ENCODE measurements at regions not wholly inside any gene's neighbourhood (a gene's known extent, or its start where the extent isn't known, plus 50 kb on each side); places are given as distances from the start of the nearest gene placed in this dataset.

GRCh38 chr18:45119876-45120275 is 439.2 kb downstream of the SETBP1 start:
- no peak overlapping the region for H3K4me3 ChIP-seq (ENCODE audit: low read depth, low read length)
- DNase-seq (ENCODE audit: low read depth), result no peak

GRCh38 chr18:45121146-45121545 is 440.5 kb downstream of the SETBP1 start:
- no peak overlapping the region for H3K4me3 ChIP-seq (ENCODE audit: low read depth, low read length)
- DNase-seq (ENCODE audit: low read depth), result no peak

GRCh38 chr18:45122506-45122905 is 441.8 kb downstream of the SETBP1 start:
- no peak overlapping the region for H3K4me3 ChIP-seq (ENCODE audit: low read depth, low read length)
- no peak for DNase-seq (ENCODE audit: low read depth)

- H3K4me3 ChIP-seq (ENCODE audit: low read depth, low read length), result no peak overlapping the region
- no peak for DNase-seq (ENCODE audit: low read depth)
Measured at GRCh38 chr18:45127405-45127804, 446.7 kb downstream of the SETBP1 start.

GRCh38 chr18:45133276-45133675 is 452.6 kb downstream of the SETBP1 start:
- H3K4me3 ChIP-seq (ENCODE audit: low read depth, low read length), result no peak overlapping the region
- DNase-seq (ENCODE audit: low read depth), result no peak

- DNase-seq (ENCODE audit: low read depth), result no peak
- no peak overlapping the region for H3K4me3 ChIP-seq (ENCODE audit: low read depth, low read length)
Measured at GRCh38 chr18:45136381-45137086, 455.8 kb downstream of the SETBP1 start.

- no peak overlapping the region for H3K4me3 ChIP-seq (ENCODE audit: low read depth, low read length)
- DNase-seq (ENCODE audit: low read depth), result no peak
Measured at GRCh38 chr18:45137087-45137419, 456.4 kb downstream of the SETBP1 start.

- no peak overlapping the region for H3K4me3 ChIP-seq (ENCODE audit: low read depth, low read length)
- no peak for DNase-seq (ENCODE audit: low read depth)
Measured at GRCh38 chr18:45139478-45139877, 458.8 kb downstream of the SETBP1 start.

- no peak overlapping the region for H3K4me3 ChIP-seq (ENCODE audit: low read depth, low read length)
- no peak for DNase-seq (ENCODE audit: low read depth)
Measured at GRCh38 chr18:45142868-45143267, 462.2 kb downstream of the SETBP1 start.

- DNase-seq (ENCODE audit: low read depth), result no peak
Measured at GRCh38 chr18:45149712-45150111, 465.6 kb upstream of the SLC14A2 start.

GRCh38 chr18:45151645-45152044 is 463.6 kb upstream of the SLC14A2 start:
- no peak for DNase-seq (ENCODE audit: low read depth)

More at GRCh38 chr18:45149712-45150111, 465.6 kb upstream of the SLC14A2 start:
- no peak overlapping the region for H3K4me3 ChIP-seq (ENCODE audit: low read depth, low read length)

GRCh38 chr18:45155526-45155925 is 459.8 kb upstream of the SLC14A2 start:
- DNase-seq (ENCODE audit: low read depth), result no peak
- no peak overlapping the region for H3K4me3 ChIP-seq (ENCODE audit: low read depth, low read length)

More at GRCh38 chr18:45151645-45152044, 463.6 kb upstream of the SLC14A2 start:
- no peak overlapping the region for H3K4me3 ChIP-seq (ENCODE audit: low read depth, low read length)

- no peak overlapping the region for H3K4me3 ChIP-seq (ENCODE audit: low read depth, low read length)
- DNase-seq (ENCODE audit: low read depth), result peak; percentile 27
Measured at GRCh38 chr18:45156946-45157345, 458.3 kb upstream of the SLC14A2 start.

- H3K4me3 ChIP-seq (ENCODE audit: low read depth, low read length), result no peak overlapping the region
- DNase-seq (ENCODE audit: low read depth), result no peak
Measured at GRCh38 chr18:45157576-45157975, 457.7 kb upstream of the SLC14A2 start.

- no peak overlapping the region for H3K4me3 ChIP-seq (ENCODE audit: low read depth, low read length)
- DNase-seq (ENCODE audit: low read depth), result no peak
Measured at GRCh38 chr18:45161850-45162249, 453.4 kb upstream of the SLC14A2 start.

- no peak for DNase-seq (ENCODE audit: low read depth)
- no peak overlapping the region for H3K4me3 ChIP-seq (ENCODE audit: low read depth, low read length)
Measured at GRCh38 chr18:45163871-45164270, 451.4 kb upstream of the SLC14A2 start.

GRCh38 chr18:45164551-45164950 is 450.7 kb upstream of the SLC14A2 start:
- DNase-seq (ENCODE audit: low read depth), result no peak

GRCh38 chr18:45165176-45165713 is 450.0 kb upstream of the SLC14A2 start:
- no peak for DNase-seq (ENCODE audit: low read depth)

More at GRCh38 chr18:45164551-45164950, 450.7 kb upstream of the SLC14A2 start:
- H3K4me3 ChIP-seq (ENCODE audit: low read depth, low read length), result no peak overlapping the region

GRCh38 chr18:45165871-45166270 is 449.4 kb upstream of the SLC14A2 start:
- H3K4me3 ChIP-seq (ENCODE audit: low read depth, low read length), result no peak overlapping the region
- no peak for DNase-seq (ENCODE audit: low read depth)

More at GRCh38 chr18:45165176-45165713, 450.0 kb upstream of the SLC14A2 start:
- H3K4me3 ChIP-seq (ENCODE audit: low read depth, low read length), result no peak overlapping the region

- no peak overlapping the region for H3K4me3 ChIP-seq (ENCODE audit: low read depth, low read length)
- DNase-seq (ENCODE audit: low read depth), result peak; percentile 92
Measured at GRCh38 chr18:45166341-45166835, 448.9 kb upstream of the SLC14A2 start.
